ENCODE measurements at regions not wholly inside any gene's neighbourhood (a gene's known extent, or its start where the extent isn't known, plus 50 kb on each side); places are given as distances from the start of the nearest gene placed in this dataset.

- no peaks in the 10 kb centered on the region; the same call in 1 of the 2 replicates for H3K4me1 ChIP-seq (ENCODE audit: insufficient read depth, low read length)
- Mint-ChIP-seq H3K4me1 (no peaks in the 10 kb centered on the region), H3K9me3 (no peaks in the 10 kb centered on the region), H3K27ac (no peak overlapping the region), H3K4me3 (no peak overlapping the region), H3K36me3 (ENCODE audit: insufficient read depth in 1 of 3, low read depth in 3 of 3) (no peaks in the 10 kb centered on the region; a peak in 1 of 7 replicates), H3K27me3 (ENCODE audit: low read depth) (no peaks in the 10 kb centered on the region)
- no peak overlapping the region for H2BK15ac ChIP-seq (ENCODE audit: low read depth, low read length)
- H2BK120ac ChIP-seq (ENCODE audit: low read depth, low read length, poor library complexity, severe bottlenecking), result no peak overlapping the region
- H4K91ac ChIP-seq (ENCODE audit: insufficient read length, low read depth, low read length), result no peak overlapping the region
- H2BK12ac ChIP-seq (ENCODE audit: insufficient read length, low read depth, low read length), result no peak overlapping the region
- H2BK5ac ChIP-seq (ENCODE audit: insufficient read length, low read length), result no peak overlapping the region
- WGBS (ENCODE audit: extremely low coverage, insufficient read length, low lambda C conversion rate), result no CpG with 5 or more reads among the region's 5 CpGs
- H3K79me2 ChIP-seq (ENCODE audit: insufficient read depth, low read length), result no peaks in the 10 kb centered on the region
- H2AFZ ChIP-seq (ENCODE audit: low read length), result no peak overlapping the region
- DNase-seq, result no peak
- no peak overlapping the region for H2BK20ac ChIP-seq (ENCODE audit: low read depth, low read length, poor library complexity, severe bottlenecking)
- no peak overlapping the region for H4K5ac ChIP-seq (ENCODE audit: insufficient read length, low read depth, low read length)
- H3K56ac ChIP-seq (ENCODE audit: insufficient read length, low read depth, low read length), result no peak overlapping the region
- H3K18ac ChIP-seq (ENCODE audit: insufficient read length, low read depth, low read length), result no peak overlapping the region
- no peaks in the 10 kb centered on the region for H3K9me3 ChIP-seq (ENCODE audit: control insufficient read depth, low read depth, low read length)
- no peaks in the 10 kb centered on the region for H3K79me1 ChIP-seq (ENCODE audit: insufficient read depth, low read depth, low read length, poor library complexity, severe bottlenecking)
- no peak overlapping the region for H3T11ph ChIP-seq (ENCODE audit: low read length)
- no peak overlapping the region for H3K14ac ChIP-seq (ENCODE audit: insufficient read depth, low read length)
- no peak overlapping the region for H3K4ac ChIP-seq (ENCODE audit: low read depth, low read length)
- H3K27ac ChIP-seq (ENCODE audit: insufficient read length, low read depth, low read length), result no peak overlapping the region
- no peak overlapping the region for H3K23ac ChIP-seq (ENCODE audit: insufficient read length, low read depth, low read length)
- no peak overlapping the region for H3K4me2 ChIP-seq (ENCODE audit: insufficient read depth, insufficient read length, low read length)
- no peak overlapping the region for H3K9ac ChIP-seq (ENCODE audit: extremely low read depth, insufficient read length, low read length)
- H4K20me1 ChIP-seq (ENCODE audit: control insufficient read depth, insufficient read depth, insufficient read length), result no peaks in the 10 kb centered on the region
- H3K23me2 ChIP-seq (ENCODE audit: insufficient read length, low read depth, low read length, poor library complexity, severe bottlenecking), result no peaks in the 10 kb centered on the region
- no peak for TF ChIP-seq CTCF (conservative IDR thresholded peaks at IDR 0.05)
- H3K27me3 ChIP-seq (ENCODE audit: insufficient read depth, low read length), result no peaks in the 10 kb centered on the region
- no peak overlapping the region for H4K8ac ChIP-seq (replicated peaks; ENCODE audit: insufficient read length, low read depth, low read length)
- no peak overlapping the region for H2AK5ac ChIP-seq (ENCODE audit: insufficient read length, low read length)
Measured at GRCh38 chr17:12588531-12588930, 77.2 kb upstream of the MYOCD start.

Data from H9 (cell line).